ENCODE measurements at regions not wholly inside any gene's neighbourhood (a gene's known extent, or its start where the extent isn't known, plus 50 kb on each side); places are given as distances from the start of the nearest gene placed in this dataset.
"Not testable (repeated sequence)": the region's sequence is repeated elsewhere in the genome, so short reads cannot be mapped to it uniquely, and the experiment has no call there.

GRCh38 chr11:14588681-14589080 lies 54.9 kb upstream of the PDE3B start:
- no peaks in the 10 kb centered on the region for H3K27me3 ChIP-seq
- no peak overlapping the region for H3K27ac ChIP-seq
- no peak for DNase-seq (ENCODE audit: low spot score in 2 of 2)
- no peaks in the 10 kb centered on the region for H3K4me1 ChIP-seq
- no peaks in the 10 kb centered on the region for H3K36me3 ChIP-seq
- intact Hi-C loops (cut with DNase I), result loop anchor here (5.0 kb wide), 1 partner anchor 41 kb away; no protein-coding TSS in a partner anchor
- H3K4me3 ChIP-seq, result no peak overlapping the region
- TF ChIP-seq CTCF (IDR thresholded peaks at IDR 0.05), result no peak
- no peaks in the 10 kb centered on the region for H3K9me3 ChIP-seq

GRCh38 chr11:14589421-14589820 lies 54.2 kb upstream of the PDE3B start:
- Histone ChIP-seq H3K4me1 (no peaks in the 10 kb centered on the region), H3K36me3 (no peaks in the 10 kb centered on the region), H3K27ac (no peak overlapping the region), H3K4me3 (no peak overlapping the region), H3K27me3 (no peaks in the 10 kb centered on the region), H3K9me3 (no peaks in the 10 kb centered on the region)
- intact Hi-C loops (cut with DNase I), result loop anchor here (5.0 kb wide), 1 partner anchor 42 kb away; no protein-coding TSS in a partner anchor
- DNase-seq (ENCODE audit: low spot score in 2 of 2), result no peak
- no peak for TF ChIP-seq CTCF (IDR thresholded peaks at IDR 0.05)

- DNase-seq (ENCODE audit: low spot score in 2 of 2); H3K4me3 ChIP-seq; H3K27ac ChIP-seq; H3K9me3 ChIP-seq; intact Hi-C loops (cut with DNase I); H3K4me1 ChIP-seq; H3K27me3 ChIP-seq; H3K36me3 ChIP-seq: not testable (repeated sequence)
Measured at GRCh38 chr11:14591046-14591445, 52.6 kb upstream of the PDE3B start.

GRCh38 chr11:14593671-14594070 lies 49.9 kb upstream of the PDE3B start:
- Histone ChIP-seq H3K27ac (no peak overlapping the region), H3K27me3 (no peaks in the 10 kb centered on the region), H3K4me3 (no peak overlapping the region), H3K9me3 (peaks cover 0 to 10% of the 10 kb centered on the region in 2 donors), H3K36me3 (no peaks in the 10 kb centered on the region), H3K4me1 (no peaks in the 10 kb centered on the region)
- no peak for DNase-seq (ENCODE audit: low spot score in 2 of 2)
- no peak for TF ChIP-seq CTCF (IDR thresholded peaks at IDR 0.05)
- intact Hi-C loops (cut with DNase I), result no loop called here

All from ascending aorta (tissue), 2 donors.